ENCODE measurements at regions not wholly inside any gene's neighbourhood (a gene's known extent, or its start where the extent isn't known, plus 50 kb on each side); places are given as distances from the start of the nearest gene placed in this dataset.

DNA sequence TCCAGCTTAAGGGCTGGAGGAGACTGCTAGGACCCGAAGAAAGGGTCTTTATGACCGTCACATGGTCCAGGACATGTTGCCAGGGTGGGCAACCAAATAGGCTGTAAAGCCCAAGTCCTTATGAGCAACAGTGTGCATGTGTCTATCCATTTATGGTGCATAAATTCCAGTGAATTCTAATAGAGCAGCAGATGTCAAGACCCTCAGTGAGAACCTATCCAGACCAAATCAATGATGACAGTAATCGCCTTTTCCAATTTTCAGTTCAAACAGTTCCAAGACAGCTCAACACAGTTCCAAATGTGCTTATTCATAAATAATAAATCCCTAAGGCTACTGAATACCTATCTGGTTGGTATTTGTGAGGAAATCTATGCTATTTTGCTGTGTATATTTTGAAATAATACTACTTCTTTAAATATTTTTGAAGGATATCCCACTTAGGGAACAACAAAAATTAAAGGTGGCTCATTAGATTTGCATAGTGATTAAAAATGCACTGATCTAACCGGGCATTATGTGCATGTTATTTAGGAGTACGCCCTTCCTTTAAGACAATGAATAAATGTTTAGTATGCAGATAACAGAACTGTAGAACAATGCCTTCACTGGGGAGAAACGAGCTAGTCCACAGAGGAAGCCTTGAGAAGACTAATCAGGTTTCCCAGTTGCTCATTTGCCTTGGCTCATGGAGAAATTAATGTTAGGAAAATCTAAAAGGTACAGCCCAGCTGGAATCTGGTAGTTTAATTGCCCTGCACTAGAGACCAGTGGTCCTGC lies 519.5 kb upstream of the CHAC2 start:
- no peaks in the 10 kb centered on the region for H3K9me3 ChIP-seq
- H3K27me3 ChIP-seq = no peaks in the 10 kb centered on the region
- DNase-seq (no peak), ATAC-seq (peak; percentile 41 to 47)
- H3K27ac ChIP-seq = peak overlapping the region in 1 of 4 donors; percentile 17
- intact Hi-C loops (cut with DNase I; ENCODE audit: low total_unique reads) (no loop called here), in situ Hi-C loops (cut with MboI; ENCODE audit: low sequenced_read_pairs in 4 of 4) (no loop called here)
- H3K4me1 ChIP-seq = peaks cover 0 to 3% of the 10 kb centered on the region in 2 donors
- no peaks in the 10 kb centered on the region for H3K36me3 ChIP-seq
- H3K4me3 ChIP-seq = no peak overlapping the region
- TF ChIP-seq, protein P1, sequence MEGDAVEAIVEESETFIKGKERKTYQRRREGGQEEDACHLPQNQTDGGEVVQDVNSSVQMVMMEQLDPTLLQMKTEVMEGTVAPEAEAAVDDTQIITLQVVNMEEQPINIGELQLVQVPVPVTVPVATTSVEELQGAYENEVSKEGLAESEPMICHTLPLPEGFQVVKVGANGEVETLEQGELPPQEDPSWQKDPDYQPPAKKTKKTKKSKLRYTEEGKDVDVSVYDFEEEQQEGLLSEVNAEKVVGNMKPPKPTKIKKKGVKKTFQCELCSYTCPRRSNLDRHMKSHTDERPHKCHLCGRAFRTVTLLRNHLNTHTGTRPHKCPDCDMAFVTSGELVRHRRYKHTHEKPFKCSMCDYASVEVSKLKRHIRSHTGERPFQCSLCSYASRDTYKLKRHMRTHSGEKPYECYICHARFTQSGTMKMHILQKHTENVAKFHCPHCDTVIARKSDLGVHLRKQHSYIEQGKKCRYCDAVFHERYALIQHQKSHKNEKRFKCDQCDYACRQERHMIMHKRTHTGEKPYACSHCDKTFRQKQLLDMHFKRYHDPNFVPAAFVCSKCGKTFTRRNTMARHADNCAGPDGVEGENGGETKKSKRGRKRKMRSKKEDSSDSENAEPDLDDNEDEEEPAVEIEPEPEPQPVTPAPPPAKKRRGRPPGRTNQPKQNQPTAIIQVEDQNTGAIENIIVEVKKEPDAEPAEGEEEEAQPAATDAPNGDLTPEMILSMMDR (IDR thresholded peaks at IDR 0.05 in 4 of 5, conservative IDR thresholded peaks at IDR 0.05 in 1 of 5) = no peak

DNA sequence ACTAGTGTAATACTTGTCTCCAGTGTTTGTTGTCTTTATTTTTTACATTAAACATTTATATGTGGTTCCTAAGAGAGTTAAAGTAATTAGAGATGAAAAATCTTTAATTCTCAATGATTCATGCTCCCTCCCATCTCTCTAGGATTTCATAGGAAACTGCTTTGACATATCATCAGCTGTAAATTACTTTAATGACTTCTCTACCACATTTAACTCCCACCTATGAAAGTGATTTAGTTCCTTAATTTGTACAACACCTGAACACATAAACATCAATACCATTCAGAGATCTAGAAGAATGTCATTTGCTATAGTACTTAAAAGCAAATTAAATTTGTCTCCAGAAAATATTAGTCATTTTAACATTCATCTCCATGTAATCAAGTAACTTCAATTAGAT lies 524.2 kb upstream of the CHAC2 start:
- no peak overlapping the region for H3K27ac ChIP-seq
- in situ Hi-C loops (cut with MboI; ENCODE audit: low sequenced_read_pairs in 4 of 4) (no loop called here), intact Hi-C loops (cut with DNase I; ENCODE audit: low total_unique reads) (no loop called here)
- H3K4me1 ChIP-seq = peaks cover 0 to 3% of the 10 kb centered on the region in 2 donors
- H3K36me3 ChIP-seq = no peaks in the 10 kb centered on the region
- TF ChIP-seq, protein P1 (IDR thresholded peaks at IDR 0.05 in 4 of 5, conservative IDR thresholded peaks at IDR 0.05 in 1 of 5) = no peak
- TF ChIP-seq POLR2A (IDR thresholded peaks at IDR 0.05) = no peak
- no peak for DNase-seq
- H3K9me3 ChIP-seq = no peaks in the 10 kb centered on the region
- H3K27me3 ChIP-seq = no peaks in the 10 kb centered on the region
- H3K4me3 ChIP-seq = no peak overlapping the region
- no peak for ATAC-seq

DNA sequence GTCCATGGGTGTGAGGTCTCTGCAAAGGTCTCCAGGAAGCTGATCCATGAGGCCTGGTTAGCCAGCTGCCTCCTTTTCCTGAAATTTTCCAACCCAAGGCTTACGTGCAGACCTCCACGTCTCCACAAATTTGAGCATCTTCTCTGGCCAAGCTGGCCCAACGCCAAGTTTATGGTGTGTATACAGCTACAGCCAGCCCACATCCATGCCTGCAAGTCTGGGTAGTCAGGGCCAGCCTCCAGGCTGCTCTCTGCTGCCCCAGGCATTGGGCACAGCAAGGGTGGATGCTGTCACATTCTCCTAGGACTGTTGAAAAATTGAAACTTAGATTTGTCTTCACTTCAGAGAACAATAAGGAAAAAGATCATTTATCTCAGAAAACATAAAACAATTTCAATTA lies 525.5 kb upstream of the CHAC2 start:
- DNase-seq (no peak), ATAC-seq (no peak)
- no peaks in the 10 kb centered on the region for H3K4me1 ChIP-seq
- H3K4me3 ChIP-seq = no peak overlapping the region
- in situ Hi-C loops (cut with MboI; ENCODE audit: low sequenced_read_pairs in 4 of 4) (no loop called here), intact Hi-C loops (cut with DNase I; ENCODE audit: low total_unique reads) (no loop called here)
- H3K9me3 ChIP-seq = no peaks in the 10 kb centered on the region
- H3K27ac ChIP-seq = no peak overlapping the region
- H3K36me3 ChIP-seq = no peaks in the 10 kb centered on the region
- no peaks in the 10 kb centered on the region for H3K27me3 ChIP-seq
- TF ChIP-seq, protein P1 (IDR thresholded peaks at IDR 0.05 in 4 of 5, conservative IDR thresholded peaks at IDR 0.05 in 1 of 5) = no peak
- TF ChIP-seq POLR2A (IDR thresholded peaks at IDR 0.05) = no peak

DNA sequence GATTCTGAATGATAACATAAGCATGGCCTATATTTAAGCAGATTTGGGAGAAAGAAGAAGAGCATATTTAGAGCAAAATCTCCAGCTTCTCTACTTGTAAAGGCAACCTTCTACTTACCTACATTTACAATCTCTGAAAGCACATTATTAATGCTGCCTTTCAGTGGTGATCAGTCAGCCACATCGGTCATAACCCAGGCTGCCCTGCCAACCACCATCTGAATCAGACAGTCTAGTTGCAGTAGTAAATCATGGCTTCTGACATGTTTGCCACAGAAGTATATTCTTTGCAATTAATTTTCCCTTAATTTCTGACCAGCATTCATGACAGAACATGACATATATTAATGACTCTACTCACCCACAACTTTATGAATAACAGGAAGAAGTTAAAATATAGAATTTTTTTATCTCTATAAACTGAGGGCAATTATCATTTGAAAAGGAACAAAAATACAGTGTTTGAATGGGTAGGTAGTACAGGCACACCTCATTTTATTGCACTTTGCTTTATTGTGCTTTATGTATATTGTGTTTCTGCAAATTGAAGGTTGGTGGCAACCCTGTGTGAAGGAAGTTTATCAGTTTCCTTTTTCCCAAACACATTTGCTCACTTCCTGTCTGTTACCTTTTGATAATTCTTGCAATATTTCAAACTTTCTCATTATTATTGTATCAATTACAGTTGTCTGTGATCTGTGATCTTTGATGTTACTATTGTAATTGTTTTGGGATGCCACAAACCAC lies 531.6 kb upstream of the CHAC2 start:
- in situ Hi-C loops (cut with MboI; ENCODE audit: low sequenced_read_pairs in 4 of 4) (no loop called here), intact Hi-C loops (cut with DNase I; ENCODE audit: low total_unique reads) (no loop called here)
- DNase-seq (no peak), ATAC-seq (no peak)
- no peak overlapping the region for H3K27ac ChIP-seq
- no peaks in the 10 kb centered on the region for H3K9me3 ChIP-seq
- TF ChIP-seq, protein P1 (IDR thresholded peaks at IDR 0.05 in 4 of 5, conservative IDR thresholded peaks at IDR 0.05 in 1 of 5) = no peak
- no peak for TF ChIP-seq POLR2A (IDR thresholded peaks at IDR 0.05)
- no peak overlapping the region for H3K4me3 ChIP-seq
- H3K36me3 ChIP-seq = no peaks in the 10 kb centered on the region
- no peaks in the 10 kb centered on the region for H3K4me1 ChIP-seq
- H3K27me3 ChIP-seq = no peaks in the 10 kb centered on the region

Data from gastrocnemius medialis (tissue), 4 donors.